SIG-M5 (cell line): ENCODE measurements at regions not wholly inside any gene's neighbourhood (a gene's known extent, or its start where the extent isn't known, plus 50 kb on each side); places are given as distances from the start of the nearest gene placed in this dataset.

Experiments used
- DNase-seq: peaks from one replicate; lab custom pipeline; 2025; lab: John Stamatoyannopoulos, UW

GRCh38 chr1:173422456-173422976, 54.6 kb upstream of the PRDX6 start:
- no peak for DNase-seq

- no peak for DNase-seq
Measured at GRCh38 chr1:173423291-173423690, 53.8 kb upstream of the PRDX6 start.

GRCh38 chr1:173424143-173424542, 53.0 kb upstream of the PRDX6 start:
- DNase-seq: no peak

GRCh38 chr1:173424782-173425407, 52.2 kb upstream of the PRDX6 start:
- DNase-seq: no peak

- no peak for DNase-seq
Measured at GRCh38 chr1:173426057-173426456, 51.1 kb upstream of the PRDX6 start.

- DNase-seq: no peak
Measured at GRCh38 chr1:173427146-173428054, 49.7 kb upstream of the PRDX6 start.
